SK-N-SH treated with all-trans-retinoic acid at 6 μM for 48 hours (cell line): ENCODE measurements at regions not wholly inside any gene's neighbourhood (a gene's known extent, or its start where the extent isn't known, plus 50 kb on each side); places are given as distances from the start of the nearest gene placed in this dataset.

ENCODE experiments used
- ATAC-seq: fragments of 200-7000 bp; cut with Tn5 transposase; 3 replicates; pipeline ENCODE4 v1.9.1; 2020; ENCODE audit warnings: mild to moderate bottlenecking, moderate library complexity
- ARNTL ChIP-seq: fragments of 450-650 bp; formaldehyde crosslinking; IDR thresholded peaks from 2 replicates; pipeline ENCODE4 v1.5.0; 2020; ENCODE audit warnings: low read depth, mild to moderate bottlenecking, moderate library complexity, borderline replicate concordance
- BACH2 ChIP-seq: fragments of 250-450 bp; sonication (Bioruptor Pico); IDR thresholded peaks from 2 replicates; pipeline ENCODE4 v1.9.0; 2021; ENCODE audit warnings: mild to moderate bottlenecking, borderline replicate concordance
- CREB5 ChIP-seq: fragments of 250-450 bp; sonication (Bioruptor Pico); IDR thresholded peaks from 2 replicates; pipeline ENCODE4 v1.5.1; 2020; ENCODE audit warnings: low read depth, mild to moderate bottlenecking, moderate library complexity
- CSDC2 ChIP-seq: fragments of 250-450 bp; sonication (Bioruptor Pico); IDR thresholded peaks from 2 replicates; pipeline ENCODE4 v1.5.0; 2020; ENCODE audit warnings: mild to moderate bottlenecking, moderate library complexity
- GLIS3 ChIP-seq: fragments of 250-450 bp; sonication (Bioruptor Pico); IDR thresholded peaks from 2 replicates; pipeline ENCODE4 v1.5.0; 2020; ENCODE audit warnings: mild to moderate bottlenecking, moderate library complexity
- ISL1 ChIP-seq: fragments of 250-450 bp; sonication (Bioruptor Pico); IDR thresholded peaks from 2 replicates; pipeline ENCODE4 v2.1.2; 2022; ENCODE audit warnings: mild to moderate bottlenecking, moderate library complexity
- OSR1 ChIP-seq: fragments of 250-450 bp; sonication (Bioruptor Pico); IDR thresholded peaks from 2 replicates; pipeline ENCODE4 v1.8.0; 2022; ENCODE audit warnings: moderate library complexity, mild to moderate bottlenecking, inconsistent platforms
- POU6F1 ChIP-seq: fragments of 250-450 bp; sonication (Bioruptor Pico); IDR thresholded peaks from 2 replicates; pipeline ENCODE4 v1.8.0; 2021; ENCODE audit warnings: low read depth, mild to moderate bottlenecking, moderate library complexity, borderline replicate concordance
- PPARA ChIP-seq: fragments of 250-450 bp; sonication (Bioruptor Pico); IDR thresholded peaks from 2 replicates; pipeline ENCODE4 v1.5.0; 2020; ENCODE audit warnings: mild to moderate bottlenecking, borderline replicate concordance
- RARB ChIP-seq: fragments of 250-450 bp; sonication (Bioruptor Pico); IDR thresholded peaks from 2 replicates; pipeline ENCODE4 v1.8.0; 2021; ENCODE audit warnings: mild to moderate bottlenecking, moderate library complexity
- SNAI2 ChIP-seq: fragments of 250-450 bp; sonication (Bioruptor Pico); IDR thresholded peaks from 2 replicates; pipeline ENCODE4 v1.5.0; 2020; ENCODE audit warnings: mild to moderate bottlenecking, moderate library complexity
- TCF4 ChIP-seq: fragments of 250-450 bp; sonication (Bioruptor Pico); IDR thresholded peaks from 2 replicates; pipeline ENCODE4 v1.8.0; 2021; ENCODE audit warnings: mild to moderate bottlenecking, moderate library complexity, borderline replicate concordance
- ZNF565 ChIP-seq: fragments of 450-650 bp; formaldehyde crosslinking; conservative IDR thresholded peaks from 2 replicates; pipeline ENCODE4 v1.5.0; 2020; ENCODE audit warnings: low read depth, mild to moderate bottlenecking, moderate library complexity
- ZNF70 ChIP-seq: fragments of 450-650 bp; formaldehyde crosslinking; IDR thresholded peaks from 2 replicates; pipeline ENCODE4 v1.5.0; 2020; ENCODE audit warnings: mild to moderate bottlenecking, moderate library complexity
- ZNF8 ChIP-seq: fragments of 450-650 bp; formaldehyde crosslinking; IDR thresholded peaks from 2 replicates; pipeline ENCODE4 v1.5.0; 2020; ENCODE audit warnings: mild to moderate bottlenecking, moderate library complexity
- TF ChIP-seq, protein P1 (sequence below): fragments of 250-450 bp; sonication (Bioruptor Pico); IDR thresholded peaks from 2 replicates; pipeline ENCODE4 v1.8.0; 2020; ENCODE audit warnings: mild to moderate bottlenecking, moderate library complexity, borderline replicate concordance
- TF ChIP-seq, protein P2 (sequence below): fragments of 250-450 bp; sonication (Bioruptor Pico); IDR thresholded peaks from 2 replicates; pipeline ENCODE4 v1.5.0; 2020; ENCODE audit warnings: mild to moderate bottlenecking, moderate library complexity

- TF ChIP-seq OSR1 (CRISPR knock-in tag) (no peak), PPARA (CRISPR knock-in tag) (no peak), CSDC2 (no peak), RARB (CRISPR knock-in tag) (no peak), ZNF565 (CRISPR knock-in tag) (no peak), ARNTL (CRISPR knock-in tag) (no peak), ISL1 (CRISPR knock-in tag) (no peak)
- TF ChIP-seq, protein P1, sequence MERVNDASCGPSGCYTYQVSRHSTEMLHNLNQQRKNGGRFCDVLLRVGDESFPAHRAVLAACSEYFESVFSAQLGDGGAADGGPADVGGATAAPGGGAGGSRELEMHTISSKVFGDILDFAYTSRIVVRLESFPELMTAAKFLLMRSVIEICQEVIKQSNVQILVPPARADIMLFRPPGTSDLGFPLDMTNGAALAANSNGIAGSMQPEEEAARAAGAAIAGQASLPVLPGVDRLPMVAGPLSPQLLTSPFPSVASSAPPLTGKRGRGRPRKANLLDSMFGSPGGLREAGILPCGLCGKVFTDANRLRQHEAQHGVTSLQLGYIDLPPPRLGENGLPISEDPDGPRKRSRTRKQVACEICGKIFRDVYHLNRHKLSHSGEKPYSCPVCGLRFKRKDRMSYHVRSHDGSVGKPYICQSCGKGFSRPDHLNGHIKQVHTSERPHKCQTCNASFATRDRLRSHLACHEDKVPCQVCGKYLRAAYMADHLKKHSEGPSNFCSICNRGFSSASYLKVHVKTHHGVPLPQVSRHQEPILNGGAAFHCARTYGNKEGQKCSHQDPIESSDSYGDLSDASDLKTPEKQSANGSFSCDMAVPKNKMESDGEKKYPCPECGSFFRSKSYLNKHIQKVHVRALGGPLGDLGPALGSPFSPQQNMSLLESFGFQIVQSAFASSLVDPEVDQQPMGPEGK: no peak
- no peak for ATAC-seq
Measured at GRCh38 chr16:35748621-35749252, 2289.3 kb downstream of the TP53TG3F start.

DNA sequence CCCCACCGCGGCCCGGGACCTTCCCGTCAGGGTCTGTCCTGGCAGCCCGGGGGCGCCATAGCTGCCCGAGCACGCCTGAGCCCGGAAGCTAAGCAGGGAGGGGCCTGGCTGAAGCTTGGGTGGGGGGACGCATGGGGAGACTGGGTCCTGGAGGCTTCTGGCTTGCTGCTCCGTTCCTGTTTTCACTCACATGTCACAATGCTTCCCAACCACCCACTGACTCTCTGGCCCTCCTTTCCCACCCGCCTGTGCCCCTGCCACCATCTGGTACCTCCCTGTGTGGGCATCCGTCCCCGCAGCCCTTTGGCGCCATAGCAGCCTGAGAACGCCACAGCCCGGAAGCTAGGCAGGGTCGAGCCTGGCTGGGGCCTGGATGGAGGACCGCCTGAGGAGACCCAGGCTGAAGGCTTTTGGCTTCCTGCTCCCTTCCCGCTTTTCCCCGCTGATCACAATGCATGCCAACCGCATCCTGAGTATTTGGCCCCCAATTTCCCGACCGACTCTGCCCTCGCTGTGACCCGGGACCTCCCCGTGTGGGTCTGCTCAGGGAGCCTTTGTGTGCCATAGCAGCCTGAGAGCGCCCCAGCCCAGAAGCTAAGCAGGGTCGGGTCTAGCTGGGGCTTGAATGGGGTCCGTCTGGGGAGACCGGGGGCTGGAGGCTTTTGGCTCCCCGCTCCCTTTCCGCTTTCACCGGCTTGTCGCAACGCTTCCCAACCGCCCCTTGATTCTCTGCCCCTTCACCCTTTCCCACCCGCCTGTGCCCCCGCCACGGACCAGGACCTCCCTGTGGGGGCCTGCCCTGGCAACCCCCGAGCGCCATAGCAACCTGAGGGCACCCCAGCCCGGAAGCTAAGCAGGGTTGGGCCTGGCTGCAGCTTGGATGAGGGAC lies 2290.1 kb downstream of the TP53TG3F start:
- no peak for ATAC-seq
- TF ChIP-seq ZNF8 (no peak), ARNTL (CRISPR knock-in tag) (no peak), CSDC2 (no peak), BACH2 (CRISPR knock-in tag) (no peak), POU6F1 (no peak), TCF4 (no peak), GLIS3 (CRISPR knock-in tag) (no peak)
- TF ChIP-seq, protein P1: no peak
- TF ChIP-seq, all 23 proteins: peak for 0

DNA sequence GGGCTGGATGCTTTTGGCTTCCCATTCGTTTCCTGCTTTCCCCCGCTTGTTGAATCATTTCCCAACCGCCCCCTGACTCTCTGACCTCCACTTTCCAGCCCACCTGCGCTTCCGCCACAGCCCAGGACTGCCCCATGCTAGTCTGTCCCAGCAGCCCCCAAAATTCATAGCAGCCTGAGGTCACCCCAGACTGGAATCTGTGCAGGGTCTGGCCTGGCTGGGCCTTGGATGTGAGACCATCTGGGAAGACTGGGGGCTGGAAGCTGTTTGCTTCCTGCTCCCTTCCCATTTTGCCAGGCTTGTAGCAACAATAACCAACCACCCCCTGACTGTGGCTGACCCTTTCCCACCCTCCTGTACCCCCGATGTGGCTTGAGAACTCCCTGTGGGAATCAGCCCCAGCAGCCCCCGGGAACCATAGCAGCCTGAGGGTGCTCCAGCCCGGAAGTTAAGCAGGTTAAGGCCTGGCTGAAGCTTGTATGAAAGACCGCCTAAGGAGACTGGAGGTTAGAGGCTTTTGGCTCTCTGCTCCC lies 2290.8 kb downstream of the TP53TG3F start:
- TF ChIP-seq CREB5 (CRISPR knock-in tag) (no peak), SNAI2 (no peak), BACH2 (CRISPR knock-in tag) (no peak), ZNF8 (no peak), OSR1 (CRISPR knock-in tag) (no peak), PPARA (CRISPR knock-in tag) (no peak), TCF4 (no peak), GLIS3 (CRISPR knock-in tag) (no peak), ARNTL (CRISPR knock-in tag) (no peak), ISL1 (CRISPR knock-in tag) (no peak), ZNF70 (CRISPR knock-in tag) (no peak), ZNF565 (CRISPR knock-in tag) (no peak), CSDC2 (no peak)
- TF ChIP-seq, protein P2, sequence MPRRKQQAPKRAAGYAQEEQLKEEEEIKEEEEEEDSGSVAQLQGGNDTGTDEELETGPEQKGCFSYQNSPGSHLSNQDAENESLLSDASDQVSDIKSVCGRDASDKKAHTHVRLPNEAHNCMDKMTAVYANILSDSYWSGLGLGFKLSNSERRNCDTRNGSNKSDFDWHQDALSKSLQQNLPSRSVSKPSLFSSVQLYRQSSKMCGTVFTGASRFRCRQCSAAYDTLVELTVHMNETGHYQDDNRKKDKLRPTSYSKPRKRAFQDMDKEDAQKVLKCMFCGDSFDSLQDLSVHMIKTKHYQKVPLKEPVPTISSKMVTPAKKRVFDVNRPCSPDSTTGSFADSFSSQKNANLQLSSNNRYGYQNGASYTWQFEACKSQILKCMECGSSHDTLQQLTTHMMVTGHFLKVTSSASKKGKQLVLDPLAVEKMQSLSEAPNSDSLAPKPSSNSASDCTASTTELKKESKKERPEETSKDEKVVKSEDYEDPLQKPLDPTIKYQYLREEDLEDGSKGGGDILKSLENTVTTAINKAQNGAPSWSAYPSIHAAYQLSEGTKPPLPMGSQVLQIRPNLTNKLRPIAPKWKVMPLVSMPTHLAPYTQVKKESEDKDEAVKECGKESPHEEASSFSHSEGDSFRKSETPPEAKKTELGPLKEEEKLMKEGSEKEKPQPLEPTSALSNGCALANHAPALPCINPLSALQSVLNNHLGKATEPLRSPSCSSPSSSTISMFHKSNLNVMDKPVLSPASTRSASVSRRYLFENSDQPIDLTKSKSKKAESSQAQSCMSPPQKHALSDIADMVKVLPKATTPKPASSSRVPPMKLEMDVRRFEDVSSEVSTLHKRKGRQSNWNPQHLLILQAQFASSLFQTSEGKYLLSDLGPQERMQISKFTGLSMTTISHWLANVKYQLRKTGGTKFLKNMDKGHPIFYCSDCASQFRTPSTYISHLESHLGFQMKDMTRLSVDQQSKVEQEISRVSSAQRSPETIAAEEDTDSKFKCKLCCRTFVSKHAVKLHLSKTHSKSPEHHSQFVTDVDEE: no peak
- no peak for ATAC-seq
